Spleen (tissue), 11 donors: ENCODE measurements at regions not wholly inside any gene's neighbourhood (a gene's known extent, or its start where the extent isn't known, plus 50 kb on each side); places are given as distances from the start of the nearest gene placed in this dataset.

ENCODE experiments used
- DNase-seq: peaks from one replicate; pipeline ENCODE4 v3.0.0-alpha.2; 2020
- H3K27ac ChIP-seq, 8 donors: fragments of 200-600 bp; sonication (generic) in 7 of 8; 1 replicate in 4 of 8; 2 replicates in 4 of 8; pipeline versions ENCODE4 v1.5.0 to v1.8.0; 2016 to 2021; ENCODE audit warnings: inconsistent platforms in 4 of 8, mild to moderate bottlenecking in 4 of 8, moderate library complexity in 1 of 8
- H3K27me3 ChIP-seq, 7 donors: fragments of 200-600 bp; sonication (generic) in 6 of 7; replicated peaks in 1 of 7; 1 replicate in 4 of 7; 2 replicates in 3 of 7; pipeline versions ENCODE4 v1.5.0 to v1.8.0; 2016 to 2021; ENCODE audit warnings: inconsistent platforms in 3 of 7, mild to moderate bottlenecking in 1 of 7
- H3K36me3 ChIP-seq, 6 donors: fragments of 200-600 bp; sonication (generic) in 5 of 6; 1 replicate in 4 of 6; 2 replicates in 2 of 6; pipeline versions ENCODE4 v1.5.0 to v1.8.0; 2016 to 2021; ENCODE audit warnings: inconsistent platforms in 2 of 6
- H3K4me1 ChIP-seq, 6 donors: fragments of 200-600 bp; sonication (generic) in 5 of 6; 1 replicate in 3 of 6; 2 replicates in 3 of 6; pipeline versions ENCODE4 v1.5.0 to v1.8.0; 2016 to 2021; ENCODE audit warnings: inconsistent platforms in 3 of 6
- H3K4me3 ChIP-seq, 8 donors: fragments of 200-600 bp; sonication (generic) in 7 of 8; 1 replicate in 4 of 8; 2 replicates in 4 of 8; pipeline versions ENCODE4 v1.5.0 to v1.8.0; 2016 to 2021; ENCODE audit warnings: inconsistent platforms in 4 of 8, mild to moderate bottlenecking in 4 of 8, moderate library complexity in 2 of 8
- H3K9me3 ChIP-seq, 8 donors: fragments of 200-600 bp; sonication (generic) in 7 of 8; 1 replicate in 4 of 8; 2 replicates in 4 of 8; pipeline versions ENCODE4 v1.5.0 to v1.8.0; 2016 to 2021; ENCODE audit warnings: inconsistent platforms in 4 of 8
- CTCF ChIP-seq, 11 experiments: fragments of 200-600 bp in 7 of 11; fragments of 450-650 bp in 4 of 11; sonication (generic) in 4 of 11; IDR thresholded peaks in 8 of 11; conservative IDR thresholded peaks in 3 of 11; 1 replicate in 7 of 11; 2 replicates in 4 of 11; pipeline versions ENCODE4 v1.4.0 to v1.8.0; 2016 to 2021; ENCODE audit warnings: antibody characterized with exemption in 11 of 11, inconsistent platforms in 4 of 11, mild to moderate bottlenecking in 1 of 11
- POLR2A ChIP-seq, 3 donors: fragments of 450-650 bp; IDR thresholded peaks; one replicate each; pipeline ENCODE4 v1.5.1; 2017; ENCODE audit warnings: antibody characterized with exemption in 3 of 3, mild to moderate bottlenecking in 1 of 3
- POLR2AphosphoS5 ChIP-seq, 3 donors: sonication (generic); formaldehyde crosslinking; IDR thresholded peaks; one replicate each; pipeline ENCODE4 v1.5.1; 2017; ENCODE audit warnings: antibody characterized with exemption in 3 of 3
- WGBS, 5 donors: extraction: QIAGEN DNeasy Blood & Tissue Kit in 3 of 5; methylation state at CpG; one replicate each; pipeline versions ENCODE4 v1.1.5 to v1.1.7; 2013 to 2018; 5-methylcytosine and 5-hydroxymethylcytosine counted together
- intact Hi-C: fragments of 100-400 bp; cut with DNase I; formaldehyde crosslinking; loops from one replicate; pipeline ENCODE4 v1.15.0; 2023; ENCODE audit warnings: low total_unique reads
- donor health status: healthy with polysubstance abuse.
- donor health status: DM: no; HTN: no; CAD: no; lungs with moderate emphysema.
- donor health status: DM: no; HTN: no; CAD: no.
- donor health status: Bipolar disorder and iron deficiency.
- donor health status: healthy.
- donor health status: DM: no; HTN: no; CAD: no.
- donor health status: DM: yes; HTN: yes; CAD: no.

- intact Hi-C loops = loop anchor here (10.0 kb wide), 1 partner anchor 61 kb away; no protein-coding TSS in a partner anchor
- 83 to 90% (median 86%) methylated on average over 11 of the region's 11 CpGs for WGBS, 5 donors
- no peak for DNase-seq
Measured at GRCh38 chr13:47475441-47475948, 525.6 kb downstream of the SUCLA2 start.

GRCh38 chr13:47474839-47475238, 526.2 kb downstream of the SUCLA2 start:
- DNase-seq = no peak
- no peak overlapping the region for H3K27ac ChIP-seq
- H3K27me3 ChIP-seq = no peaks in the 10 kb centered on the region
- no peaks in the 10 kb centered on the region for H3K4me1 ChIP-seq
- H3K4me3 ChIP-seq = no peak overlapping the region
- WGBS, 5 donors = 75 to 88% (median 83%) methylated on average over 8 of the region's 8 CpGs
- TF ChIP-seq CTCF (IDR thresholded peaks at IDR 0.05 in 8 of 11, conservative IDR thresholded peaks at IDR 0.05 in 3 of 11) = no peak
- intact Hi-C loops = loop anchor here (10.0 kb wide), 1 partner anchor 60 kb away; no protein-coding TSS in a partner anchor
- H3K9me3 ChIP-seq = no peaks in the 10 kb centered on the region
- no peaks in the 10 kb centered on the region for H3K36me3 ChIP-seq

More at GRCh38 chr13:47475441-47475948, 525.6 kb downstream of the SUCLA2 start:
- TF ChIP-seq POLR2AphosphoS5 (IDR thresholded peaks at IDR 0.05) = no peak
- no peak for TF ChIP-seq POLR2A (IDR thresholded peaks at IDR 0.05)
- TF ChIP-seq CTCF (IDR thresholded peaks at IDR 0.05 in 8 of 11, conservative IDR thresholded peaks at IDR 0.05 in 3 of 11) = no peak
- Histone ChIP-seq H3K9me3 (no peaks in the 10 kb centered on the region), H3K4me1 (no peaks in the 10 kb centered on the region), H3K27ac (no peak overlapping the region), H3K27me3 (no peaks in the 10 kb centered on the region), H3K36me3 (no peaks in the 10 kb centered on the region), H3K4me3 (no peak overlapping the region)

GRCh38 chr13:47474326-47474725, 526.7 kb downstream of the SUCLA2 start:
- H3K4me1 ChIP-seq = no peaks in the 10 kb centered on the region
- no peak for DNase-seq
- TF ChIP-seq CTCF (IDR thresholded peaks at IDR 0.05 in 8 of 11, conservative IDR thresholded peaks at IDR 0.05 in 3 of 11) = no peak
- TF ChIP-seq POLR2A (IDR thresholded peaks at IDR 0.05) = no peak
- TF ChIP-seq POLR2AphosphoS5 (IDR thresholded peaks at IDR 0.05) = no peak
- no peaks in the 10 kb centered on the region for H3K36me3 ChIP-seq
- no peaks in the 10 kb centered on the region for H3K27me3 ChIP-seq
- no peak overlapping the region for H3K4me3 ChIP-seq
- no peak overlapping the region for H3K27ac ChIP-seq
- WGBS, 5 donors = 62 to 83% (median 74%) methylated on average over 2 of the region's 2 CpGs
- no peaks in the 10 kb centered on the region for H3K9me3 ChIP-seq
- intact Hi-C loops = loop anchor here (10.0 kb wide), 1 partner anchor 60 kb away; no protein-coding TSS in a partner anchor

GRCh38 chr13:47472516-47472915, 528.6 kb downstream of the SUCLA2 start:
- no peaks in the 10 kb centered on the region for H3K27me3 ChIP-seq
- no peak for TF ChIP-seq POLR2A (IDR thresholded peaks at IDR 0.05)
- TF ChIP-seq CTCF (IDR thresholded peaks at IDR 0.05 in 8 of 11, conservative IDR thresholded peaks at IDR 0.05 in 3 of 11) = no peak
- TF ChIP-seq POLR2AphosphoS5 (IDR thresholded peaks at IDR 0.05) = no peak
- WGBS, 5 donors = 59 to 80% (median 74%) methylated on average over 2 of the region's 2 CpGs
- no peaks in the 10 kb centered on the region for H3K4me1 ChIP-seq
- DNase-seq = no peak
- H3K27ac ChIP-seq = no peak overlapping the region
- no peaks in the 10 kb centered on the region for H3K36me3 ChIP-seq
- no peak overlapping the region for H3K4me3 ChIP-seq
- peaks cover 0 to 13% (median 0%) of the 10 kb centered on the region in 8 donors for H3K9me3 ChIP-seq
- intact Hi-C loops = loop anchor here (10.0 kb wide), 1 partner anchor 58 kb away; no protein-coding TSS in a partner anchor
